WERI-Rb-1 (cell line): ENCODE measurements at regions not wholly inside any gene's neighbourhood (a gene's known extent, or its start where the extent isn't known, plus 50 kb on each side); places are given as distances from the start of the nearest gene placed in this dataset.

Experiments used
- DNase-seq: peaks from one replicate; pipeline ENCODE4 v3.0.0-alpha.2; 2020
- H3K27ac ChIP-seq: fragments of 250-450 bp; sonication (Bioruptor Pico); 2 replicates; pipeline ENCODE4 v1.5.1; 2020; ENCODE audit warnings: mild to moderate bottlenecking, moderate library complexity
- H3K27me3 ChIP-seq: fragments of 250-450 bp; sonication (Bioruptor Pico); 2 replicates; pipeline ENCODE4 v1.5.1; 2021; ENCODE audit warnings: mild to moderate bottlenecking, low read depth, moderate library complexity; ENCODE audit not compliant: insufficient read depth, severe bottlenecking
- H3K36me3 ChIP-seq: fragments of 250-450 bp; sonication (Bioruptor Pico); 2 replicates; pipeline ENCODE4 v1.5.1; 2020; ENCODE audit warnings: mild to moderate bottlenecking, moderate library complexity
- H3K4me3 ChIP-seq: 2 replicates; pipeline ENCODE4 v1.5.1; 2011; ENCODE audit warnings: low read depth, mild to moderate bottlenecking, control low read depth, low read length
- H3K9me3 ChIP-seq: fragments of 250-450 bp; sonication (Bioruptor Pico); 2 replicates; pipeline ENCODE4 v1.5.1; 2021; ENCODE audit warnings: mild to moderate bottlenecking, moderate library complexity; ENCODE audit not compliant: severe bottlenecking
- TF ChIP-seq, protein P1 (sequence below): IDR thresholded peaks from 2 replicates; pipeline ENCODE4 v1.5.1; 2011; ENCODE audit warnings: low read depth, mild to moderate bottlenecking, control low read depth, inconsistent platforms, low read length

DNA sequence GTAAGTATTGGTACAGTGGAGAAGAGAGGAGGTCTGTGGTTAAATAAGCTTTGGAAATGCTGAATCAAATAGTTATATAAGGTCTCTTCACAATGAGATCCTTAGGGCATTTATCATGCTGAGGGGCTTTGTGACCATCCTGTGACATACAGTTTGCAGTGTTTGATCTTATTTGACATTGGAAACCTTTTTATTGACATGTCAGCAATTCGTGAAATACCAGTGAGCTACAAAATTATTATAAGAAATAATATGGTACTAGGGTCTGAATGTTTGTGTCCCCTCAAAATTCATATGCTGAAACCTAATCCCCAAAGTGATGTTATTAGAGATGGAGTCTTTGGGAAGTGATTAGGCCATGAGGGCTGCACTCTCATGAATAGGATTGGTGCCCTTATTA is 98.4 kb downstream of the MID1IP1 start:
- H3K36me3 ChIP-seq = no peaks in the 10 kb centered on the region
- H3K27me3 ChIP-seq = no peaks in the 10 kb centered on the region
- no peaks in the 10 kb centered on the region for H3K9me3 ChIP-seq
- TF ChIP-seq, protein P1, sequence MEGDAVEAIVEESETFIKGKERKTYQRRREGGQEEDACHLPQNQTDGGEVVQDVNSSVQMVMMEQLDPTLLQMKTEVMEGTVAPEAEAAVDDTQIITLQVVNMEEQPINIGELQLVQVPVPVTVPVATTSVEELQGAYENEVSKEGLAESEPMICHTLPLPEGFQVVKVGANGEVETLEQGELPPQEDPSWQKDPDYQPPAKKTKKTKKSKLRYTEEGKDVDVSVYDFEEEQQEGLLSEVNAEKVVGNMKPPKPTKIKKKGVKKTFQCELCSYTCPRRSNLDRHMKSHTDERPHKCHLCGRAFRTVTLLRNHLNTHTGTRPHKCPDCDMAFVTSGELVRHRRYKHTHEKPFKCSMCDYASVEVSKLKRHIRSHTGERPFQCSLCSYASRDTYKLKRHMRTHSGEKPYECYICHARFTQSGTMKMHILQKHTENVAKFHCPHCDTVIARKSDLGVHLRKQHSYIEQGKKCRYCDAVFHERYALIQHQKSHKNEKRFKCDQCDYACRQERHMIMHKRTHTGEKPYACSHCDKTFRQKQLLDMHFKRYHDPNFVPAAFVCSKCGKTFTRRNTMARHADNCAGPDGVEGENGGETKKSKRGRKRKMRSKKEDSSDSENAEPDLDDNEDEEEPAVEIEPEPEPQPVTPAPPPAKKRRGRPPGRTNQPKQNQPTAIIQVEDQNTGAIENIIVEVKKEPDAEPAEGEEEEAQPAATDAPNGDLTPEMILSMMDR = no peak
- H3K27ac ChIP-seq = no peak overlapping the region
- H3K4me3 ChIP-seq = no peak overlapping the region
- no peak for DNase-seq

DNA sequence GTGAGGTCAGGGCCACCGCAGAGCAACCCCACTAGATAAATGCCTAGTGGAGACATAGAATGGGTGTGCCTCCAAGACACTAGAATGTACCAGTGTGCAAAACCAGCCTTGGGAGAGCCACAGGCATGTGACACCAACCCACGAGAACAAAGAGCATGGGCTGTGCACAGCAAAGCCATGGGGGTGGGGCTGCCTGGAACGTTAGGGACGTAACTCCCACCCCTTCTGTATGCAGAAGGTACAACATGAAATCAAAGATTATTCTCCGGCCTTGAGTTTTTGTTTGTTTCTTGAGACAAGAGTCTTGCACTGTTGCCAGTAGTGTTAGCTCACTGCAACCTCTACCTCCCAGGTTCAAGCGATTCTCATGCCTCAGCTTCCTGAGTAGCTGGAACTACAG is 99.5 kb downstream of the MID1IP1 start:
- Histone ChIP-seq H3K9me3 (no peaks in the 10 kb centered on the region), H3K36me3 (no peaks in the 10 kb centered on the region), H3K27me3 (no peaks in the 10 kb centered on the region), H3K27ac (no peak overlapping the region), H3K4me3 (no peak overlapping the region)
- DNase-seq = no peak
- TF ChIP-seq, protein P1 = no peak

DNA sequence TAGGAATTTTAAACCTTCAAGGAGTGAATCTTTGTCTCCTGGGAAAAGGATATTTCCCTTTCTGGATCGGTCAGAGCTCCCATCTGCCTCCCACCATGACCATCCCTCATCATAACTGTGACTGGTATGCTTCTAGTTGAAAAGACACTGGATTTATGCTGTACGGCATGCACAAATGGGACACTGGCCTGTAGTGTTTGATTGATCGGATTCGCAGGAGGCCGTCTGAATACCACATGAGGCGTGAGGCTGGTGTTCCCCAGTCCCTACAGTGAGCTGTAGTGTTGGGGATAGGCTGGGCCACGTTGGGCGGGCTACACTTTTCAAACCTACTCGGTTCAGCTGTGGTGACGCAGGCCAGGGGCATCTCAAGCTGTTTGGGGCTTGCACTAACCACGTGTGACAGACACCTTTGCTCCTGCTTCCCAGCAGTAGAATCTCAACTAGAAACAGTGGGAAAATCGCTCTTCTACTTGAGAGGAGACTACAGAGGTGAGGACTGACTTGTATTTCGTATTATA is 101.8 kb downstream of the MID1IP1 start:
- no peak overlapping the region for H3K4me3 ChIP-seq
- DNase-seq = no peak
- TF ChIP-seq, protein P1 = no peak
- no peak overlapping the region for H3K27ac ChIP-seq
- H3K36me3 ChIP-seq = no peaks in the 10 kb centered on the region
- no peaks in the 10 kb centered on the region for H3K27me3 ChIP-seq
- no peaks in the 10 kb centered on the region for H3K9me3 ChIP-seq

DNA sequence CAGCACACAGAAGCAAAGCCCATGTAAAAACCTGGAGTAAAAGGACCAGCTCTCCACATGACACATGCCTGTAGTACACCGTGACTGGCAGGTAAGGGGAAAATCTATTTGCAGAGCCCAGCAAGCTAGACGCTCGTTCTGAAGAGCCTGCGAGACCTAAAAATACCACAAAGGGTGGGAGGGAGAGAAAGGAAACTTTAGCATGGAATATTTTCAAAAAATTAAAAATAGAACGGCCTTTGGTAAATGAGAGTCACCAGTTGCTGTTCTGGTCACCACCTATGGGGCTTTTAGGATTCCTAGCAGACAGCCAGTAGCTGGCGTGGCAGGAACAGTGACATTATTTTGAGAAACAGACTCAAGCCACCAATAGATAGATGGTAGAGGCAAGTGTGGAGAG is 115.5 kb downstream of the MID1IP1 start:
- Histone ChIP-seq H3K36me3 (no peaks in the 10 kb centered on the region), H3K27ac (no peak overlapping the region), H3K4me3 (no peak overlapping the region), H3K27me3 (no peaks in the 10 kb centered on the region), H3K9me3 (no peaks in the 10 kb centered on the region)
- TF ChIP-seq, protein P1 = no peak
- DNase-seq = no peak

DNA sequence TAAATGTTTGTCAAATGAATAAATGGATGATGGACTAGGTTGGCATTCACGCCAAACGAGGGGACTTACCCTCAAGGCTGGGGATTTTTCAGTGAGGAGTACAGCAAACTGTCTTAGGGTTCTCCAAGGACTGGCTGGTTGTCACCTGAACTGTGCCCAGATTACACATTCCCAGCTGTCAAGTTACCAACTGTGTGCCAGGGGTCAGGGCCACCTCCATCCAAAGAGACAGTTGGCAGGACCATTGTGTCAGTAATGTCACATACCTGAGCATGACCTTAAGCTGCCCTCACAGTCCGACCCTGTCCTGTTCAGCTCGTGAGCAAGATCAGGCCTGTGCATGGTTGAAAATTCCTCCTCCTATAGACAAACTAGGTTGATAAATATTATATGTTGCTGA is 116.7 kb downstream of the MID1IP1 start:
- no peak overlapping the region for H3K4me3 ChIP-seq
- no peaks in the 10 kb centered on the region for H3K36me3 ChIP-seq
- H3K27me3 ChIP-seq = no peaks in the 10 kb centered on the region
- no peaks in the 10 kb centered on the region for H3K9me3 ChIP-seq
- H3K27ac ChIP-seq = no peak overlapping the region
- no peak for DNase-seq
- TF ChIP-seq, protein P1 = no peak

DNA sequence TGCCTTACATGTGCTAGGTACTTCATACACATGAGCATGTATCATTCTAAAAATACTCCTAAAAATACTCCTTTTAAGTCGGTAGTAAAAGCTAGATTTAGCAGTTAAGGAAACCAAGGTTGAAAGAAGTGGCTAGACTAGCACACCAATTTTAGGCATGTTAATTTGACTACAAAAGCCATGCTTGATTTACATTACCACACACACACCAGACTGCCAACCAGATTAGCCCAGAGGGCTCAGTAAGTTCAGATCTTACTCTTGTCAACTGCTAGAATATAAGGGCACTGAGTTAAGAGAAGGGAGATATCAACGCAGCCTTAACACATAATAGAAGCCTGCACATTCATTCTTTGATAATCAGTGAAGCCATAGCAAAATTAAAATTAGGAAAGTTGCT is 117.9 kb downstream of the MID1IP1 start:
- H3K4me3 ChIP-seq = no peak overlapping the region
- DNase-seq = no peak
- no peak overlapping the region for H3K27ac ChIP-seq
- no peaks in the 10 kb centered on the region for H3K9me3 ChIP-seq
- no peaks in the 10 kb centered on the region for H3K27me3 ChIP-seq
- TF ChIP-seq, protein P1 = no peak
- no peaks in the 10 kb centered on the region for H3K36me3 ChIP-seq
